Testis (tissue), 2 donors: ENCODE measurements at regions not wholly inside any gene's neighbourhood (a gene's known extent, or its start where the extent isn't known, plus 50 kb on each side); places are given as distances from the start of the nearest gene placed in this dataset.
"Not testable (repeated sequence)": the region's sequence is repeated elsewhere in the genome, so short reads cannot be mapped to it uniquely, and the experiment has no call there.

ENCODE experiments used
- DNase-seq: peaks from one replicate; pipeline ENCODE4 v3.0.0-alpha.2; 2019
- H3K27ac ChIP-seq, 2 donors: fragments of 200-600 bp; sonication (generic); one replicate each; pipeline ENCODE4 v1.5.1; 2019
- H3K27me3 ChIP-seq: fragments of 200-600 bp; sonication (generic); one replicate; pipeline ENCODE4 v1.5.1; 2019
- H3K36me3 ChIP-seq: fragments of 200-600 bp; sonication (generic); one replicate; pipeline ENCODE4 v1.5.1; 2017; ENCODE audit warnings: low read depth; ENCODE audit errors: missing control alignments
- H3K4me1 ChIP-seq: fragments of 200-600 bp; sonication (generic); one replicate; pipeline ENCODE4 v1.5.1; 2019
- H3K4me3 ChIP-seq, 2 donors: fragments of 200-600 bp; sonication (generic); one replicate each; pipeline ENCODE4 v1.5.1; 2017 to 2019
- H3K9me3 ChIP-seq: fragments of 200-600 bp; sonication (generic); one replicate; pipeline ENCODE4 v1.5.1; 2017
- POLR2A ChIP-seq: fragments of 450-650 bp; IDR thresholded peaks from one replicate; pipeline ENCODE4 v1.6.1; 2017; ENCODE audit warnings: antibody characterized with exemption, mild to moderate bottlenecking, moderate library complexity
- WGBS, 2 donors: methylation state at CpG; one replicate each; pipeline ENCODE4 v1.1.5; 2018; 5-methylcytosine and 5-hydroxymethylcytosine counted together
- intact Hi-C: fragments of 100-400 bp; cut with DNase I; formaldehyde crosslinking; loops from one replicate; pipeline ENCODE4 v1.15.1; 2023; ENCODE audit warnings: low total_unique reads
- TF ChIP-seq, protein P1 (sequence below), 3 experiments: fragments of 450-650 bp in 2 of 3; fragments of 200-600 bp in 1 of 3; sonication (generic) in 1 of 3; IDR thresholded peaks; one replicate each; pipeline ENCODE4 v1.5.1; 2016 to 2019; ENCODE audit warnings: antibody characterized with exemption in 3 of 3, mild to moderate bottlenecking in 2 of 3, moderate library complexity in 1 of 3

DNA sequence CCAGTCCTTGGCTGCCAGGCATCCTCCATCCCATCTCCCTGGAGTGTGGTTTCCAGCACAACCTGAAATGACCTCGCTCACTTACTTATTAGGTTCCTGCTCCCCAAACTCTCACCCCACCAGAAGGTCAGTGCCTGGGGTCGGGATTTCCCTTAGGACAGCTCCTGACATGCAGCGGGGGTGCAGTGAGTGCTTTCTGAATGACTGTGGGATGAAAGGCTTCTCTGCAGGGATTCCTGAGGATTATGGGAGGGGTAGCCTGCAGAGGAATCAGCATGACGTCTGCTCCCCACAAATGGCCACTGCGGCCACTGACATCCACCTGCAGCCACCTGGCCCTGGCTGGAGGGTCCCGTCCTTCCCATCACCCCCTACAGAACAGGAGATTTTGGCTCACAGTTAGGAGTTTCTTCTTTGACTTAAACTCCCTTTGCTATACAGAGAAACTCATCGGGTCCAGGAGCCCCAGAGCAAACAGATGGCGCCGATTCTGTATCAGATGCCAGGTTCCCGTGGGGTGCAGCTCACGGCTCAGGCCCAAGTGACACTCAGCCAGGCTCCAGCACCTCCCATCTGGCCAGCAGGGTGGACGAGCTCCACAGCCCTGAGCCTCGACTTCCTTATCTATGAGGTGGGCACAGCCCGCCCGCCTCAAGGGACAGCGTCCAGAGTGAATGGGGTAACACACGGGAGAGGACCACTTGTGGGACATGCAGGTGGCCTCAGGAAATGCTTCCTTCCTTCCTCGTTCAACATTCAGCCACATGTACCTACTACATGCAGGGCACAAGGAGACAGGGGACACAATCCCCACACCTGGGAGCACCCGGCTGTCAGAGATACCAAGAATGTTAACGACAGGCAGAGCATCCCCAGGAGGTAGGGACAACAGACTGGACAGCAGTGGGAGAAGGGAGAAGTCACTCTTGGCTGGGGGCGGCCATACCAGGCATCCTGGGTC is 69.8 kb downstream of the RMI2 start:
- Histone ChIP-seq H3K4me1 (no peaks in the 10 kb centered on the region), H3K4me3 (no peak overlapping the region), H3K27me3 (no peaks in the 10 kb centered on the region), H3K9me3 (no peaks in the 10 kb centered on the region), H3K36me3 (no peaks in the 10 kb centered on the region), H3K27ac (no peak overlapping the region)
- DNase-seq: no peak
- WGBS, 2 donors: 82 to 90% methylated on average over 18 to 21 of the region's 21 CpGs
- intact Hi-C loops: no loop called here
- TF ChIP-seq, protein P1, sequence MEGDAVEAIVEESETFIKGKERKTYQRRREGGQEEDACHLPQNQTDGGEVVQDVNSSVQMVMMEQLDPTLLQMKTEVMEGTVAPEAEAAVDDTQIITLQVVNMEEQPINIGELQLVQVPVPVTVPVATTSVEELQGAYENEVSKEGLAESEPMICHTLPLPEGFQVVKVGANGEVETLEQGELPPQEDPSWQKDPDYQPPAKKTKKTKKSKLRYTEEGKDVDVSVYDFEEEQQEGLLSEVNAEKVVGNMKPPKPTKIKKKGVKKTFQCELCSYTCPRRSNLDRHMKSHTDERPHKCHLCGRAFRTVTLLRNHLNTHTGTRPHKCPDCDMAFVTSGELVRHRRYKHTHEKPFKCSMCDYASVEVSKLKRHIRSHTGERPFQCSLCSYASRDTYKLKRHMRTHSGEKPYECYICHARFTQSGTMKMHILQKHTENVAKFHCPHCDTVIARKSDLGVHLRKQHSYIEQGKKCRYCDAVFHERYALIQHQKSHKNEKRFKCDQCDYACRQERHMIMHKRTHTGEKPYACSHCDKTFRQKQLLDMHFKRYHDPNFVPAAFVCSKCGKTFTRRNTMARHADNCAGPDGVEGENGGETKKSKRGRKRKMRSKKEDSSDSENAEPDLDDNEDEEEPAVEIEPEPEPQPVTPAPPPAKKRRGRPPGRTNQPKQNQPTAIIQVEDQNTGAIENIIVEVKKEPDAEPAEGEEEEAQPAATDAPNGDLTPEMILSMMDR (IDR thresholded peaks at IDR 0.05): no peak
- no peak for TF ChIP-seq POLR2A

GRCh38 chr16:11416228-11417001 is 71.2 kb downstream of the RMI2 start:
- H3K4me1 ChIP-seq: no peaks in the 10 kb centered on the region
- WGBS, 2 donors: 88 to 90% methylated on average over 15 to 16 of the region's 16 CpGs
- intact Hi-C loops: no loop called here
- H3K27ac ChIP-seq: no peak overlapping the region
- no peak for DNase-seq
- H3K9me3 ChIP-seq: no peaks in the 10 kb centered on the region
- no peak for TF ChIP-seq POLR2A
- TF ChIP-seq, protein P1 (IDR thresholded peaks at IDR 0.05): no peak
- no peaks in the 10 kb centered on the region for H3K36me3 ChIP-seq
- no peak overlapping the region for H3K4me3 ChIP-seq
- H3K27me3 ChIP-seq: no peaks in the 10 kb centered on the region

- WGBS, 2 donors: 88 to 92% methylated on average over 5 to 10 of the region's 10 CpGs
- no peaks in the 10 kb centered on the region for H3K9me3 ChIP-seq
- TF ChIP-seq, protein P1 (IDR thresholded peaks at IDR 0.05): no peak
- TF ChIP-seq POLR2A: no peak
- no peak overlapping the region for H3K27ac ChIP-seq
- DNase-seq: no peak
- intact Hi-C loops: no loop called here
- no peaks in the 10 kb centered on the region for H3K27me3 ChIP-seq
- no peaks in the 10 kb centered on the region for H3K36me3 ChIP-seq
- no peaks in the 10 kb centered on the region for H3K4me1 ChIP-seq
- H3K4me3 ChIP-seq: no peak overlapping the region
Observed at GRCh38 chr16:11417487-11417886, 72.2 kb downstream of the RMI2 start.

- Histone ChIP-seq H3K36me3 (no peaks in the 10 kb centered on the region), H3K9me3 (no peaks in the 10 kb centered on the region), H3K4me1 (no peaks in the 10 kb centered on the region), H3K27ac (no peak overlapping the region), H3K27me3 (no peaks in the 10 kb centered on the region), H3K4me3 (no peak overlapping the region)
- intact Hi-C loops: no loop called here
- no peak for DNase-seq
- no peak for TF ChIP-seq POLR2A
- TF ChIP-seq, protein P1 (IDR thresholded peaks at IDR 0.05): no peak
- 91 to 95% methylated on average over 4 of the region's 4 CpGs for WGBS, 2 donors
Observed at GRCh38 chr16:11418506-11418905, 73.2 kb downstream of the RMI2 start.

DNA sequence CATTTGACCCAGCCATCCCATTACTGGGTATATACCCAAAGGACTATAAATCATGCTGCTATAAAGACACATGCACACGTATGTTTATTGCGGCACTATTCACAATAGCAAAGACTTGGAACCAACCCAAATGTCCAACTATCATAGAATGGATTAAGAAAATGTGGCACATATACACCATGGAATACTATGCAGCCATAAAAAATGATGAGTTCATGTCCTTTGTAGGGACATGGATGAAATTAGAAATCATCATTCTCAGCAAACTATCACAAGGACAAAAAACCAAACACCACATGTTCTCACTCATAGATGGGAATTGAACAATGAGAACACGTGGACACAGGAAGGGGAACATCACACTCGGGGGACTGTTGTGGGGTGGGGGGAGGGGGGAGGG is 74.8 kb downstream of the RMI2 start:
- intact Hi-C loops, H3K27me3 ChIP-seq, H3K4me3 ChIP-seq, H3K9me3 ChIP-seq, H3K36me3 ChIP-seq, H3K27ac ChIP-seq, H3K4me1 ChIP-seq, DNase-seq: not testable (repeated sequence)
- 60 to 80% methylated on average over 3 to 4 of the region's 4 CpGs for WGBS, 2 donors
